ENCODE measurements at regions not wholly inside any gene's neighbourhood (a gene's known extent, or its start where the extent isn't known, plus 50 kb on each side); places are given as distances from the start of the nearest gene placed in this dataset.

- intact Hi-C loops (cut with DNase I), result no loop called here
- TF ChIP-seq POLR2A (IDR thresholded peaks at IDR 0.05), result no peak
- no peak for TF ChIP-seq CTCF (IDR thresholded peaks at IDR 0.05)
- H3K4me1 ChIP-seq, result no peaks in the 10 kb centered on the region
- no peak overlapping the region for H3K4me3 ChIP-seq (replicated peaks in 1 of 3)
- no peak for DNase-seq
- no peak overlapping the region for H3K27ac ChIP-seq
- H3K9me3 ChIP-seq, result no peaks in the 10 kb centered on the region
- no peaks in the 10 kb centered on the region for H3K27me3 ChIP-seq
- no peaks in the 10 kb centered on the region for H3K36me3 ChIP-seq
Measured at GRCh38 chr1:192873836-192874235, 65.0 kb downstream of the RGS2 start.

DNA sequence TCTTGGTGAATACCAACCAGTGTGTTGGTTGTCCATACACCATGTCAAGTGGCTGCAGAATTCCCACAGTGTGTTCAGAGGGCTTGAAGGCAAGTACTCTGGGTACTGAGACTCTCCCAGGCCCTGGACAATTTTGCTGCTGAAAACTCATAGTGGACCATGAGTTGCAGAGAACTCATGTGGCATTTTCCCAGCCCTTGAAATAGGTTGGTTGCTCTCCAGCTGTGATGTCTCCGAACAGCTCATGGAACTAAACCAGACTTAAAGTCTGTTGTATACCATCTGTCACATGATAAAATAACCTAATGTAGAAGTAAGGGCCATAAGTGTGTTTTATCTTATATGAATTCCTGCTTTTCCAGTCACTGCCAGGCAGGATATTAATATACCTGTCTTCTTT, 67.8 kb downstream of the RGS2 start:
- intact Hi-C loops (cut with DNase I), result no loop called here
- no peak for TF ChIP-seq POLR2A (IDR thresholded peaks at IDR 0.05)
- TF ChIP-seq CTCF (IDR thresholded peaks at IDR 0.05), result no peak
- no peaks in the 10 kb centered on the region for H3K4me1 ChIP-seq
- DNase-seq, result no peak
- no peaks in the 10 kb centered on the region for H3K9me3 ChIP-seq
- 88 to 94% methylated on average over 1 of the region's 1 CpG for WGBS, 2 donors
- H3K36me3 ChIP-seq, result no peaks in the 10 kb centered on the region
- no peaks in the 10 kb centered on the region for H3K27me3 ChIP-seq
- no peak overlapping the region for H3K27ac ChIP-seq
- no peak overlapping the region for H3K4me3 ChIP-seq (replicated peaks in 1 of 3)

GRCh38 chr1:192877283-192877886, 68.5 kb downstream of the RGS2 start:
- Histone ChIP-seq H3K36me3 (no peaks in the 10 kb centered on the region), H3K9me3 (no peaks in the 10 kb centered on the region), H3K4me3 (replicated peaks in 1 of 3) (no peak overlapping the region), H3K4me1 (no peaks in the 10 kb centered on the region), H3K27ac (no peak overlapping the region), H3K27me3 (no peaks in the 10 kb centered on the region)
- WGBS, 2 donors, result 82 to 85% methylated on average over 2 of the region's 2 CpGs
- no peak for DNase-seq
- TF ChIP-seq CTCF (IDR thresholded peaks at IDR 0.05) (no peak), POLR2A (IDR thresholded peaks at IDR 0.05) (no peak)
- intact Hi-C loops (cut with DNase I), result no loop called here

DNA sequence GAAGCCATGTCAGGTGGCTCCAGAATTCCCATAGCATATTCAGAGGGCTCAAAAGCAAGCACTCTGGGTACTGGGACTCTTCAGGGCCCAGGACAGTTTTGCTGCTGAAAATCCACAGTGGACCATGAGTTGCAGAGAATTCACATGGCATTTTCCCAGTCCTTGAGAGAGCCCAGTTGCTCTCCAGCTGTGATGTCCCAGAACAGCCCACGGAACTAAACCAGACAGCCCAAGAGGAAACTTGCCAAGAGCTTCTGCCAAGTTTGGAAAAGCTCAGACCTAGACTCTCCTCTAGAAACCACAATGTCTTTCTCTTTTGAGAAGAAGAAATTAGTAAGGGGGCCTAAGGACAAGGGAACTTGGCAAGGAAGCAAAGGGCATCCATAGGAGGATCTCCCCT, 69.4 kb downstream of the RGS2 start:
- no peak for TF ChIP-seq CTCF (IDR thresholded peaks at IDR 0.05)
- TF ChIP-seq POLR2A (IDR thresholded peaks at IDR 0.05), result no peak
- intact Hi-C loops (cut with DNase I), result no loop called here
- Histone ChIP-seq H3K27ac (no peak overlapping the region), H3K4me3 (replicated peaks in 1 of 3) (no peak overlapping the region), H3K9me3 (no peaks in the 10 kb centered on the region), H3K27me3 (no peaks in the 10 kb centered on the region), H3K4me1 (no peaks in the 10 kb centered on the region), H3K36me3 (no peaks in the 10 kb centered on the region)
- WGBS, 2 donors, result 43 to 57% methylated on average over 1 of the region's 1 CpG
- DNase-seq, result no peak

- H3K27me3 ChIP-seq, result no peaks in the 10 kb centered on the region
- H3K4me3 ChIP-seq (replicated peaks in 1 of 3), result no peak overlapping the region
- no peaks in the 10 kb centered on the region for H3K4me1 ChIP-seq
- DNase-seq, result no peak
- TF ChIP-seq POLR2A (IDR thresholded peaks at IDR 0.05) (no peak), CTCF (IDR thresholded peaks at IDR 0.05) (no peak)
- no peaks in the 10 kb centered on the region for H3K9me3 ChIP-seq
- 54 to 65% methylated on average over 1 of the region's 1 CpG for WGBS, 2 donors
- no peaks in the 10 kb centered on the region for H3K36me3 ChIP-seq
- H3K27ac ChIP-seq, result no peak overlapping the region
- intact Hi-C loops (cut with DNase I), result no loop called here
Measured at GRCh38 chr1:192879406-192879805, 70.6 kb downstream of the RGS2 start.

All from thyroid gland (tissue), 4 donors.